ENCODE measurements at regions not wholly inside any gene's neighbourhood (a gene's known extent, or its start where the extent isn't known, plus 50 kb on each side); places are given as distances from the start of the nearest gene placed in this dataset.

DNA sequence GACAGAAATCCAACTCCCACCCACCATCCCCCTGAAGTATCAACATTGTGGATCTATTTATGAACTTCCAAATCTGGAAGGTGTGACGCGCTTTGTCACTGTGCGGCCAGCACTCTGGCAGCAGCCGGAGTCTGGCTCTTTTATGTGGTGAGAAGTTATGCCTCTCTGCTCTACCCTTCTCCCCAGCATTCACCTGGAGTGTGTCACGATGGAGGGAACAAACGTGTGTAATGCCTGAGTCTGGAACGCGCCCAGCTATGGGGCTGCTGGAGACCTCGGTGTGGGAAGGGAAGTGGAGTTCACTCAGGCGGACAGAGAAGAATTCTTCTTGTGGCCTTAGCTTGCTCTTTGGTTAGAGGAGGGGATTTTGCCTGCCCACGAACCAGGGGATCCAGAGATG is 222.1 kb upstream of the RPL34 start:
- no peak for DNase-seq

DNA sequence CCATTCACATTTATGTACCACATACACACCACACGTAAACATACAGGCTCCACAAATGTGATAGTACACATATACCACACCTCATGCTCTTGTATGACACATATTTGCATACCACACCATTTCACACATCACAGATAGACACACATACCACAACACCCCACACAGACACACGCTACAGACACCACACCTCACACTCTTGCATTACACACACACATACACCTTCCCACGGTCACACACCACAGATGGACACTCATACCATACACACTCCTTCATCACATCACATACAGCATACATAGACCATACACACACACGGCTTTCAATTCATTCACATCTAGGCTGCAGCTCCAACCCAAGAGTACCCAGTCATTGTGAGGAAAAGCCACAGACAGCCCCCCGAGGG is 222.5 kb upstream of the RPL34 start:
- no peak for DNase-seq

DNA sequence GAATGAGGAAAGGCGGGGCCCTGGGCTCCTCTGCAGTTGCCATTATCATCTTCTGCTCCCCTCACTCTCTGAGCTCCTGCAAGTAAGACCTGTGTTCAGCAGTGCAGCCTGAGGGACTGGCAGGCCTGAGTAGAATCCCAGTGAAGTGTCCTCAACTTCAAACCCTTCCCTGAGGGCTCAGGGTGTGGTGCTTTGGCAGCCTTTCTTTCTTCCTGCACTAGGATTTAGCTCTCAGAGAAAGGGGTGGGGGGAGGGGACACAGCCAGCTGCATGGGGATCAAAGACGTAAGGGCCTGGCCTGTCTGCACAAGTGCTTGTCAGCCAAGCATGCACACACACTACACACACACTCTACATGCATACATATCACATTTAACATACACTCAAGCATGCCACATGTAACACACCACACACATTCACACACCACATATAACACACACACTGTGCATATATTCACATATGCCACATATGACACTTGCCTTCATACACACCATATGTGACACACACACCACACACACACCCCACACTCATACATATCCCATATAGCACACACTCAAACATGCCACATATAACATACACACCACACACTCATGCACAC is 223.4 kb upstream of the RPL34 start:
- DNase-seq = no peak

DNA sequence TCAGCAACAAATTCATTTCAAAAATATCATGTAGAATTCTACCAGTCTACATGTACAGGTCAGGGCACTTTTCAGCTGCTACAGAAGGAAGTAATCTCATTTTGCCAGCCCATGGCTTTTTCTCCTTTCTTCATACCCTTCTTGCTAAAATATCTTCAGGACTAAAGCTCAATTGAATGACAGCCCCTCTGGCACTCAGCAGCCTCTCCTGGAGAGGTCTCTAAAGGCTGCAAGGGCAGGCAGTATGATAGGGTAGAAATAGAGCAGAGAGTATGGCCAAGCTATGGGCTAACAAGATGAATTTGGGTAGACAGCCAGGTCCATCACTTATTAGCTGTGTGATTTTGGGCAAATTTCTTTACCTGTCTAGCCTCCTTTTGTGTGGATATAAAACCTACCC is 224.6 kb upstream of the RPL34 start:
- DNase-seq = no peak

DNA sequence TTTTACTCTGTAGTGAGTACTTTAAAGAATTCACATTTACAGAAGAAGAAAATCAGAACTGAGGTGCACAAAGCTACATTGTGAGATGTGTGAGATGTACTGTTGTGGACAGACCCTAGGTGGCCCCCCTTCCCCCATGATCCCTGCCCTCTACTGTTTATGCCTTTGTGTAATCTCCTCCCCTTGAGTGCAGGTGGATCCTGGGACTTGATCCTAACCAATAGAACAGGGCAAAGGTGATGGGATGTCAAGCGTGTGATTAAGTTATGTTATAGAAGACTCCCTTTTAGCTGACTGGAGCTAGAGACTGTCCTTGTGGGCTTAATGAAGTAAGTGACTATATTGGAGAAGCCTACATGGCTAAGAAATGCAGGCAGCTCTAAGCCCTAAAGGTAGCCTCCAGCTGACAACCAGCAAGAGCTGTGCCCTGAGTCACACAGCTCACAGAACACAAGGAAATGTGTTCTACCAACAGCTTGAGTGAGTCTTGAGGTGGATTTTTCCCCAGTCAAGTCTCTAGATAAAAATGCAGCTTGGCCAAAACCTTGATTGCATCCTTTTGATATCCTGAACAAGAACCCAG is 225.2 kb upstream of the LEF1 start:
- DNase-seq = no peak

DNA sequence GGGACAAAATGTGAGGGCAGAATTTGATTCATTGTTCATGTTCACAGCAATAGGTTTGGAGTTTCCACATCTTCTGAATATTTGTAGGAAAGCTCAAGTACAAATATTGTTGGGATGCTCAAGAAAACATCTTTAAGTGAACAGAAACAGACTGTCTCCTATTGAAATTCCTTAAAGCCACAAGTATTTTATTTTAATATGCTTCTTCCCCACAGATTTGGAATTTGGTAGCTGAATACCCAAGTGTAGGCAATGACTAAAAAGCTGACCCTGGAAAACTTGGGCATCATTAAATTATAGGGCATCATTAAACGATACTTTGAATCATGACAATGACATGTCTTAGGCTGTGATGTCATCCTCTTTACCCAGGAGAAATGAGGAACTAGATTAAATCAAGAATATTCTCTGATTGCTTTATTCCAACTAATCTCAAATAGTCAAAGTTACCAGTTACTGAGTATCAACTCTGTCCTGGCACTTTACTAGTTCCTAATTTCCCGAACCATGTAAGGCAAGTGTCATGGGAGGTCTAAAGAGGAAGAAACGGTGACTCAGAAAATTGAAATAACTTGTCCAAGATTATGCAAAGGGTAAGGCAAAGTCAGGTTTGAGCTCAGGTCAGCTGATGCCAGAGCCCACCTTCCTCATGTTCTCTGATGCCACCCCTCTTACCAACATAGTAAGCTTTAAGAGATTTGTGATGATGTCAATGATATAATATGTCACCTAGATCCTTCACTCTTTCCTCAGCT is 223.1 kb upstream of the LEF1 start:
- DNase-seq = no peak

DNA sequence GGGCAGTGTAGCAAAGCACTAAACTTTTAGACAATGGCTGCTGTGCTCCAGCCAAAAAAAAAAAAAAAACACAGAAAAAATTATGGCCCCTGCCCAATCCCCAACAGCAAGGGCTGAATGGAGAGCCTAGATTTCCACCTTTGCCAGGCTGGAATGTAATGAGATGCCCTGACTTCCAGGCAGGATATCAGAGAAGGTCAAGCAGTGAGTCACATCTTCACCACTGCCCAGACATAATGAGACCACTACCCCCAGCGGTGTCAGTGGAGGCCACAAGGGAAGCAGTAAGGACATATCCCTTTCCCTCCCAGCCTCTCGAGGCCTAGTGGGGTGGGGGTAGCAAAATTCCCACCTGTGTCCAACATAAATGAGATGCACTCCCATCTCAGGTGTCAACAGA is 216.3 kb upstream of the LEF1 start:
- no peak for DNase-seq

DNA sequence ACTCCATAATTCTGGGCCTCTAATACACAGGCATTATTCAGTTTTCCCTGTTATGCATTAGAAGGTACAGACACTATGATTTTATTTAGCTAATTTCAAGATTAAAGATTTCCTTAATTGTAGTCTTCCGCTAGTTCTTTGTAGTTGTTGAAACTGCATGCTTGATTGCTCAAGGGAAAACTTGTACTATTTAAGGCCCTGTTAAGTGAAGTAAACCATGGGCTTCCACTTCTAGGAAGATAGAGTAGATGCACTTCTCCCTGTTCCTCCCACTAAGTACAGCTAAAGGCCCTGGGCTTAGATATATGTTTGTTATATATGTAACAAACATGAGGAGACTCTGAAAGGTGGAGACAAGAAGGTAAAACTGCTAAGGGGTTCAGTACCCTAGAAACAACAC is 215.8 kb upstream of the LEF1 start:
- DNase-seq = no peak

DNA sequence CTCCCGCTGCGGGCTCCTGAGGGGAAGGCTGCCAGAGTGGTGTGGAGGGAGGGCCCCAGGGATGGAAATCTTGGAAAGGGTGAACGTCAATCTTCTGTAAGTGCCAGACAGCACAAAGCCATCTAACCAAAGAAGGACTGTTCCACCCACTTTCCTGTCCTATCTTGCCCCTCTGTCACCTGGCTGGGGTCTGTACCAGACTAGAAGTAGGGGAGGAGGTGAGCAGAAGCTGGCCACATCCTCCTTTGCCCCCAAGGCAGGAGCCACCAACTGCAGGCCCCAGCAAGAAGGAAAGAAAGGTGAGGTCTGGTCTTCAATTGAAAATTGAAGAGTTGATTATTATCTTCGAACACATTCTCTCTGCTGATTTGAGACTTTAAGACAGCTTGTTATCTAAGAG is 214.4 kb upstream of the LEF1 start:
- no peak for DNase-seq

DNA sequence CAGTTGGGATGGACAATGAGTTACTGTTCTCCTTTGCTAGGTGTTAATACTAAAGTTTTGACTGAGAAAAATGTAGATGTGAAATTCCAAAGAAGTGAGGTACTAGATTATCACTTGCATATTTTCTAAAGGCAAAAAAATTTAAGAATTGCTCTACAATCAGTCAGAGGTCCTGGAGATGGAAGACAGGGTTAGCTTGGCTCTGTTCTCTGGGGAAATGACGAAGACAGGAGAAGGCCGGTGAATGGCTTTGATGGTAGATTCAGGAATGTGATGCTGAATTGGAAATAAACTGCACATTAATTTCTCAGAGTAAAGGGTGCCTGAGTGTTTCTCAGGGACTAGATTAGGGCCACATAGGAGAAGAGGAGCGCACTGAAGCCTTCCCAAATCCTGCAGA is 214.0 kb upstream of the LEF1 start:
- no peak for DNase-seq

DNA sequence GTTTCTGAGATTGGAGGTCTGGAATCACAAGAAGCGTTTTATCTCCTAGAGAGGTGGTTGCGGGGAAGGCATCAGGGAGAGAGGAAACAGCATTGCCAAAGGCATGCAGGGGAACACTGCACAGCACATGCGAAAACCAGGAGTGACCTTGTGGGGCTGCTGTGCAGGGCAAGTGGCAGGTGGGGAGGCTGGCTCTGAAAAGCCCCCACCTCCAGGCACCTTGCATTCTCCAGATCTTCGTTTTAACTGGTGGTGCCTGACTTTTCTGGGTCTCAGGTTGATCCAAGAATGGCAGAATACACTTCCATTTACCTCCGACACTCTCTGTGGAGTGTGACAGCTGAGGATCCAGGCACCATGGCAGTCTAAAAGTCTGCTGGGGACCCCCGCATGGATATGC is 209.4 kb upstream of the LEF1 start:
- DNase-seq = no peak

DNA sequence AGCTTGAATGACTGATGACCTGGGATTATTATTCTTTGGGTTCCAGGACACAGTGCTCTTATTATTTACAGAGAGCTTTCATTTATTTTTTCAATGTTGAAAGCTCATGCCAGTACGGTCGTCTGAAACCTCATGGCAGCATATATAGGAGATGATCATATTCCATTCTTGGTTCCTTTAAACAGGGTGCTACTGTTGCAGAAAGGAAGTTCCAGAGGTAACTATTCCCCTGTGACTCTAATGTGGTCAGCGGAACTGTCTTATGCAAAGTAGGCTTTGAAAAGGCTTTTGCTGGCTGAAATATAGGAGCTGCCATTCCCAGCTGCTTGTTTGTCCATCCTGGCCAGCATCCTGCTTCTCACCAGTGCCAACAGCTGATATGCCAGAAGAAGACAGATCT is 208.3 kb upstream of the LEF1 start:
- no peak for DNase-seq

DNA sequence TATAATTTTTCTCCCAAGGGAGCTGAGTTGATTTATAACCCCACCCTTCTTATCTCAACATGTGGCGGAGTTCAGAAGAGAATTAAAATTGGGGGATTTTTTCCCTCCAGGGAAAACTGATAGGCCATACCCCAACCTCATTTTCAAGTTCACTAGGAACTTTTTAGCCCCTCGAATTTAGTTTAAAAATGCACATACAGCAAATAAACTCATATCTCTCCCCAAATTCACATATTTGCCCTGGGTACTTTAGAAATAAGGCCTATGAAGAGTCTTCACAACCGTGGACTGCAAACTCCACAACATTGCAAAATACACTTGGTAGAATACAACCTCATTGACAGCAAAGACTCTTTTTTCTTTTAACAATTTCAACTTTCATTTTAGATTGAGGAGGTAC is 206.7 kb upstream of the LEF1 start:
- DNase-seq = no peak

DNA sequence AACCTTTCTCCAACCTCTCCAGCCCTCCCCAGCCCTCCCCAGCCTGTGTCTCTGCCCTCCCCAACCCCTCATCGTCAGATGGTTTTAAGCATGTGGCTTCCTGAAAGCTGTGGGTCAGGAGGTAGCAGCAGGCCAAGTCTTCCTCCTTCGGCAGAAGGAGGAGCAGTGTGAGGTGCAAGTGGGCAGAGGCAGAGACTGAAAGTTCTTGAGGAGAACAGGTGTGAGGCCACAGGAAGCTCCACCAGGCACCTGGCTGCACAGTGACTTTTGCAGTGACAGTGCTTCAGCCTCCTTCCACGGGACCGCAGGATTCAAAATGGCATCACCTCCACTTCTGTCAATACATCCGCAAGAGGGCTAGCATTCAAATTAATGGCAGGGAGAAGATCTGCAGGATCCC is 203.9 kb upstream of the LEF1 start:
- no peak for DNase-seq

DNA sequence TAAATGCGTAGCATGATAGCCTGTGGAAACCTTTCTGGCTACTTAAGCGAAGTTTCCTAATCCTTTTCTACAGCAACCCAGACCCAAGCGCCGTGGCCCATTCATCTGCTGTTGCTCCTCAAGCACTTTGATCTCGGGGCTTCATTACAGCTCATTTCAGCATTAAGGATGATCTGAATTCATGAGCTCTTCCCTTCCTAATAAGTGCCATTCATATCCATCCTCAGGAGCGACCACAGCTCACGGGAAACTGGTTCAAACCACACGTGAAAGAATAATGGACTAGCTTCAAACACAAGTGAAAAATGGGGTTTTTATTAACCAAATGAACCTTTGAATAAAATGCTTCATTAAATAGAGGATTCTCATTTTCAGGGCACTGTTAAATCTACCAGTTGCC is 202.6 kb upstream of the LEF1 start:
- DNase-seq = no peak

DNA sequence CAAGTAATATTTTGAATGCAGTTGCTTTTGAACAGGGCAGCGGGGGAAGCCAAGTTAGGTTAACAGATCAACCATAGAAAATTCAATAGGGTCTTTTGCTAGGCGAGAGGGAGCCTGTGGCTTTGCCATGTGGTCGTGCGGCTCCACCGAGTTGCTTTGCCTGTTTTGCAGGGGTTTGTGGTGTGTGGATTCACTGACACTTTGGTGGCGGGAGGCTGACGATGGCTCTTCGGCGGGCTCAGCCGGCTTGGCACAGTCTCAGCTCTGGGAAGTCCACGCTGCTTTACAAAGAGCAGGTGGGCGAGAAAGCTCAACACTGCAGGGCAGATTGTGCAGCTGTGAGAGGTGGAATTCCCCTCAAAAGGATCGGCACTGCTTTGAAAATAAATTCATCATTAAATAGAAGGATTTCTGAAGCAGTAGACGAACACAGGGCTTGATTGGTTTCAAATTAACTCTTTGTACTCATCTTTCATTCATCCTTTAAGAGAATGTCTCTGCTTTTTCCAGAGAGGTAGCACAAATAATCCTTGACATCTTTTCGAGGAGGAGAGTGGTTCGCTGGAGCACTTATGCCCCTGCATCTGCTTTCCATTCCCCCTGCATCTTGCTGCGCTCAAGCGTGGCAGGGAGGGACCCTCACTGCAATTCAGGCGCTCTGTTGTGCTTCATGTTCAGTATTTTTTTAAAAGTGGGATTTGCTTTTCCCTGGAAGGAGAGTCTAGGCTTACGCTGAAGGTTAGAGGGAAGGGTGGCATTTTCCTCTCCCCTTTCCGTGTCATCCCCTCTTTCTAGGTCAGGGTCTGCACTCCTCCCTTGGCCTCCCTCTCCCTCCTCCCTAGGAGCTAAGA is 201.8 kb upstream of the LEF1 start:
- DNase-seq = no peak

DNA sequence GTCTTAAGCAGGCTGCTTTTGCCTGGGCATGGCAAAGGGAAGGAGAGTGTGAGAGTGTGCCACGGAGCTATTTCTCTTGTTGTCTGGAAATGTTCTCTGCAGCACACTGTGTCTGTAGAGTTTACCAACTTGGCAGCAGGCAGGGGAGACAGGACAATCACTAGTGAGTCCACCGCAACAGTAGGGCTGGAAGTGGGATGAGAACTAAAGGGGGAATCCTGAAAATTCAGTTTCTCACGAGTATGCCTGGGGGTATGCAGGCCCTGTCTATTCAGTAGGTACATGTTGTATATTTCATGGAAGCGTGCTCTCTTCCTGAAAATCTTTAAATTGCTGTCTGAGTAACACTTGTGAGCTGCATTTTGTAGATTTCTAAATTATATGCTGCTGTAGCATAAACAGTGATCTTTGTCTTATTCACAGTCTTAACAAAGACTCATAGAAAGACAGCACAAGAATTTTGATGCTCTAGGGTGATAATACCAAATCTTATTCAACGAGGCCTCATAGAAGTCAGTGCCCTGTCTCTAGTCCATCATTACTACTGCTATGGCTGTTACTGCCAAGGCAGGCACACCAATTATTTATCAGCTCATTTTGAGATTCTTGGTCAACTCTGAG is 200.4 kb upstream of the LEF1 start:
- no peak for DNase-seq

DNA sequence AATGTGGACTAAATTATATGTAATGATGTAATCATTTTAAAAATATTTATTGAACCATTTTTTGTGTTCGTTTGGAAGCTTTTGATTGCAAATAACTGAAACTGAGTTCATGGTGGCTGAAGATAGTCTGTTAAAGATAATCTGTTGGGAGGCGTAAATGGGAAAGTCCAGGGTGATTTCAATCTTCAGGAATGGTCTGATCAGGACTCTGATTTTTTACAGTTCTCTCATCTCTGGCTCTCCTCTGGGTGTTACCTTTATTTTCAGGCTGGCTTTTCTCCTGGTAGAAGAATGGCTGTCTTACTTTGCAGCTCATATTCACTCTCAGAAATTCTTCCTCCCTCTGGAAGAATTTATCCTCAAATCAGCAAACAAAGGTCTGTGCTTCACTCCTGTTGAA is 199.0 kb upstream of the LEF1 start:
- DNase-seq = no peak

DNA sequence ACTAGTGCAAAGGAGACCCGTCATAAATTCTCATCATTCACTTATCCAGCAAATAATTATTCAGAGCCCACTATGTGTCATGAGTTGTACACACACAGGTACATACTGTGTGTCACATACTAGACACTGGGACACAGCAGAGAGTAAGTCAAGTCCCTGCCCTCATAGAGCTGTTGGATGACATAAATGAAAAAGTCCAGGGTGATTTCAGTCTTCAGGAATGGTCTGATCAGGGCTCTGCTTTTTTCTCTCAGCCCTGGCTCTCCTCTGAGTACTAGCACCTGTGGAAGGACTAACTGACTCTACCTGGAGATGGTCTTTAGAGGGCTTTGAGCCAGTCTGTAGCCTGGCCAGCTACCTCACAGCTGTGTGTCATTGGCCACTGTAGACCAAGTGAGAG is 198.0 kb upstream of the LEF1 start:
- no peak for DNase-seq

DNA sequence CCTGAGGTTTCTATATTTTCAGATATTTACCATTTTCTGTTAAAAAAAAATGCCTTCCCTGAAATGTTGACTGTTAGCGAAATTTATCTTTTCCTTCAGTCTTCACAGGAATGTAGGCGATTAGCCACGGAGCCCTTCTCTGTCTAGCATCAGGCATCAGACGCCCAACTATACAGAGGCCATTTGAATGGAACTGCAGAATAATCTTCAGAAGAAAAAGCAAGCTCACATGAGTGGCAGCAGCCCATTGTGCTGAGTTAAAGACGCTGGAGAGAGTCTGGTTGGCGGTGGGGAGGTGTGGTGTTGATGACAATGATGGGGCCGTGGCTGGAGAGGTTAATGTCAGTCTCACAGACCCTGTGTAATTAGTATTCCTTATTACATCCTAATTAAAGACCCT is 196.8 kb upstream of the LEF1 start:
- no peak for DNase-seq

DNA sequence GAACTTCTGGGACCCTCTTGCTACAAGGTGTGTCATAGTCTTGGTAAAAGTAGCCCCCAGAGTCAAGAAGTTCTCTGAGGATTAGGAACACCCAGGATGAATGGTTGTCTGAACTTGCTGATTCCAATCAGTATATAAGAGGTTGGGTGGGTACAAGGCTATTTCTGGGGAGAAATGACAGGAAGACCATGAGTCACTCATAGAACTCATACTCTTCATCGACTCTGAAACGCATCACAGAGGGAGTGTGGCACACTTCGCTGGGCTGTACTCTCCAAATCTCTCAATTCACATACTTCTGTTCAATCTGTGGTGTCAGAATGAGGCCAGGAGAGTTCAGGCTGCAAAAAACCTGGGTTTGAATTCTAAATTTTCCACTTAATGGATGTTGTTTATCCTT is 193.2 kb upstream of the LEF1 start:
- DNase-seq = no peak

DNA sequence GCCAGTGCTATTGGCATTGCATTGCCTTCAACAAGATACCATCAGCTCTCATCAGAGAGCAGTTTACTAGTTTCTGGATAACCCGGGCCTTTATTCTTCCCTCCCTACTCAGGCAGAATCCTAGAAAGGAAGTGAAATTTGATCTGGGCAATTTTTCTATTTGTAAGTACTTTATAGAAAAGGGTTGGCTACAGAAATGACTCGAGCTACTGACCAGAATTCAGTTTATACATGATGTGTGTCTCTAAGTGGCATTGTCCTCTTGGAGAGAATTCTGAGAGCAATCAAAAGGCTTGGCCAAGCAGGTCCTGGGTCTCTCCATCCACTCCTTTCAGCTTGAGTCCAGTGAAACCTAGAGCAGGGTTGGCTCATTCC is 192.7 kb upstream of the LEF1 start:
- DNase-seq = no peak

DNA sequence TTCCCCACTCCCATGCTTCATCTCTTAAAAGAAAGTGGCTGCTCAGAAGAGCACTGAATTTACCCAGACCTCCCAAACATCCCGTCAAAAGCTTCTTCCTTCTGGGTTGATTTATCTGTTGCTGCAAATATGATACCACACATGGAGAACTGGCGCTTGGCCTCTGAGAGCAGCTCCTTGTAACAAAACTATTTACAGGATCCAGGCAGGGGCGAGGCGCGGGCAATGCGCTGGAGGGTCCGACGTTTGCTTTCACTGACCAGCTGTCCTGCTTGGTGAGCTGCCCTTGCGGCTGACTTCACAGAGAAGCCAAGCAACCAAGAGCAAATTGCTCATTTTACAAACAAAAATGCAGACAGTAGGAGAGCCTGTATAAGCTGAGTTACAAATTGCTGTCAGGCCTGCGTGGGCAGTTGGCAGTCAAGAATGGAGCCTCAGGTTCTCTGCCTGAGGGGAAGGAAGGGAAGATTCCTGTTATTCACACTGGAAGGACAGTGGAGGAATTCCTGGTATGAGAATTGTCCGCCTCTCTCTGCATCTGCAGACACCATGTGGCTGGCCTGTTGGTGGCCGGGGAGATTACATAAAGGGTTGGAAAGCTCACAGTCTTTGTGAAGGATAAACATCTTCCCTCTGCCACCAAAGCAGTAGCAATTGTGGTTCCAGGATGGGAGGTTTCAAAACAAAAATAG is 192.2 kb upstream of the LEF1 start:
- no peak for DNase-seq
